Esophagus squamous epithelium (tissue), 5 donors: ENCODE measurements at regions not wholly inside any gene's neighbourhood (a gene's known extent, or its start where the extent isn't known, plus 50 kb on each side); places are given as distances from the start of the nearest gene placed in this dataset.

Experiments
- DNase-seq: peaks from one replicate; lab custom pipeline; 2025; lab: John Stamatoyannopoulos, UW
- H3K27ac ChIP-seq, 4 donors: fragments of 200-600 bp; sonication (generic); one replicate each; pipeline ENCODE4 v1.5.1; 2016 to 2019; ENCODE audit warnings: mild to moderate bottlenecking in 1 of 4
- H3K27me3 ChIP-seq, 4 donors: fragments of 200-600 bp; sonication (generic); 1 replicate in 3 of 4; 2 replicates in 1 of 4; pipeline versions ENCODE4 v1.5.1 to v1.6.0; 2017 to 2021; ENCODE audit warnings: antibody characterized with exemption in 1 of 4
- H3K36me3 ChIP-seq, 3 donors: fragments of 200-600 bp; sonication (generic); one replicate each; pipeline ENCODE4 v1.5.1; 2016 to 2019
- H3K4me1 ChIP-seq, 3 donors: fragments of 200-600 bp; sonication (generic); one replicate each; pipeline ENCODE4 v1.5.1; 2017 to 2019
- H3K4me3 ChIP-seq, 4 donors: fragments of 200-600 bp; sonication (generic); 1 replicate in 3 of 4; 2 replicates in 1 of 4; pipeline ENCODE4 v1.5.1; 2016 to 2019; ENCODE audit warnings: mild to moderate bottlenecking in 2 of 4, moderate library complexity in 1 of 4
- H3K9me3 ChIP-seq, 3 donors: fragments of 200-600 bp; sonication (generic); one replicate each; pipeline ENCODE4 v1.5.1; 2016 to 2019
- CTCF ChIP-seq, 6 experiments: fragments of 450-650 bp in 4 of 6; fragments of 200-600 bp in 2 of 6; sonication (generic) in 2 of 6; IDR thresholded peaks; one replicate each; pipeline ENCODE4 v1.5.1; 2016 to 2019; ENCODE audit warnings: antibody characterized with exemption in 6 of 6, mild to moderate bottlenecking in 4 of 6, moderate library complexity in 4 of 6
- POLR2A ChIP-seq, 4 donors: fragments of 450-650 bp; IDR thresholded peaks; one replicate each; pipeline ENCODE4 v1.6.1; 2017; ENCODE audit warnings: antibody characterized with exemption in 4 of 4, mild to moderate bottlenecking in 4 of 4, moderate library complexity in 3 of 4
- WGBS, 2 donors: methylation state at CpG; one replicate each; pipeline ENCODE4 v1.1.5; 2018; 5-methylcytosine and 5-hydroxymethylcytosine counted together
- intact Hi-C: fragments of 100-400 bp; cut with DNase I; formaldehyde crosslinking; loops from one replicate; pipeline ENCODE4 v1.15.0; 2022
- donor health status: DM: yes; HTN: yes; CAD: no.

- H3K4me1 ChIP-seq, result peaks cover 0 to 4% (median 4%) of the 10 kb centered on the region in 3 donors
- TF ChIP-seq POLR2A (IDR thresholded peaks at IDR 0.05) (no peak), CTCF (IDR thresholded peaks at IDR 0.05) (no peak)
- H3K27me3 ChIP-seq, result no peaks in the 10 kb centered on the region
- H3K36me3 ChIP-seq, result no peaks in the 10 kb centered on the region
- intact Hi-C loops, result no loop called here
- no peak overlapping the region for H3K27ac ChIP-seq
- no peak for DNase-seq
- no peaks in the 10 kb centered on the region for H3K9me3 ChIP-seq
- H3K4me3 ChIP-seq, result no peak overlapping the region
- 72 to 90% methylated on average over 3 of the region's 3 CpGs for WGBS, 2 donors
Measured at GRCh38 chr1:64318428-64318827, 115.0 kb downstream of the UBE2U start.

- peaks cover 0 to 4% (median 4%) of the 10 kb centered on the region in 3 donors for H3K4me1 ChIP-seq
- no peaks in the 10 kb centered on the region for H3K27me3 ChIP-seq
- H3K9me3 ChIP-seq, result no peaks in the 10 kb centered on the region
- no peak for DNase-seq
- H3K4me3 ChIP-seq, result no peak overlapping the region
- 83 to 86% methylated on average over 4 of the region's 4 CpGs for WGBS, 2 donors
- intact Hi-C loops, result no loop called here
- TF ChIP-seq POLR2A (IDR thresholded peaks at IDR 0.05) (no peak), CTCF (IDR thresholded peaks at IDR 0.05) (no peak)
- peak overlapping the region in 1 of 4 donors; percentile 53 for H3K27ac ChIP-seq
- H3K36me3 ChIP-seq, result no peaks in the 10 kb centered on the region
Measured at GRCh38 chr1:64320007-64320406, 116.6 kb downstream of the UBE2U start.

- peak overlapping the region in 1 of 4 donors; percentile 53 for H3K27ac ChIP-seq
- no peak for DNase-seq
- WGBS, 2 donors, result 16 to 43% methylated on average over 2 to 4 of the region's 4 CpGs
Measured at GRCh38 chr1:64320470-64320869, 117.0 kb downstream of the UBE2U start.

DNA sequence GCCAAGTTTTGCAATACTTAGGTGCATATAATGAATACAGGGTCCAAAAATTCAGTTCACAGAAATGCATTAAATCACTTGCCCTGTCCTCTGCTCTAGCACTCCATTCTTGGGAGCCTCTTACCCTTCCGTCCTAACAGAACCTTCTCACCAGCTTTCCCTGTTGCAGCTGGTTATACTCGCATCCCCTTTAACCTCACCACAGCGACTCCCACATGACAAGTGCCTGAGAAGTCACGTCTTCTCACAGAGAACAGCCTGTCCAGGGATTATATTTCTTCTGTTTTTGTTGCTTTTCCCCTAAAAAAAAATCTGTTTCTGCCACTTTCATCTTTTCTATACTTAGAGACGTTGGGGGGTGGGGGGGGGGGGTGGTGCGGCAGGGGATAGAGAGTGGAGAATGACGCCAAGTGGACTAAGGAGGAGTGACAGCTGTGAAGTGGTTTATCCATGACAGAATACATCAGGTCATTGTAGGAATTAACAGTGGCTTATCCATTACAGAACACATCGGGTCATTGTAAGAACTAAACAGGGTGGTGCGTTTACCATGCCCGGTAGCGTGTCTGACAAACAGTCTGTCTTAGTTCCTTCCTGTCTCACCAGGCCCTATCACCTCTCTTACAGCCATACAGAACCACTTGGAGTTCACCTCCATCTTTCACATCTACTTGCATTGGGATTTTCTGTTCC lies 117.6 kb downstream of the UBE2U start:
- DNase-seq, result no peak
- H3K27me3 ChIP-seq, result no peaks in the 10 kb centered on the region
- no peaks in the 10 kb centered on the region for H3K36me3 ChIP-seq
- TF ChIP-seq CTCF (IDR thresholded peaks at IDR 0.05) (no peak), POLR2A (IDR thresholded peaks at IDR 0.05) (no peak)
- no peak overlapping the region for H3K4me3 ChIP-seq
- 72 to 82% methylated on average over 11 of the region's 11 CpGs for WGBS, 2 donors
- peaks cover 0 to 4% (median 4%) of the 10 kb centered on the region in 3 donors for H3K4me1 ChIP-seq
- intact Hi-C loops, result no loop called here
- peak overlapping the region in 1 of 4 donors; percentile 53 for H3K27ac ChIP-seq
- no peaks in the 10 kb centered on the region for H3K9me3 ChIP-seq

More at GRCh38 chr1:64320470-64320869, 117.0 kb downstream of the UBE2U start:
- H3K4me3 ChIP-seq, result no peak overlapping the region
- H3K9me3 ChIP-seq, result no peaks in the 10 kb centered on the region
- H3K4me1 ChIP-seq, result peaks cover 0 to 4% (median 4%) of the 10 kb centered on the region in 3 donors
- TF ChIP-seq POLR2A (IDR thresholded peaks at IDR 0.05), result no peak
- no peak for TF ChIP-seq CTCF (IDR thresholded peaks at IDR 0.05)
- no peaks in the 10 kb centered on the region for H3K36me3 ChIP-seq
- no peaks in the 10 kb centered on the region for H3K27me3 ChIP-seq
- intact Hi-C loops, result no loop called here

DNA sequence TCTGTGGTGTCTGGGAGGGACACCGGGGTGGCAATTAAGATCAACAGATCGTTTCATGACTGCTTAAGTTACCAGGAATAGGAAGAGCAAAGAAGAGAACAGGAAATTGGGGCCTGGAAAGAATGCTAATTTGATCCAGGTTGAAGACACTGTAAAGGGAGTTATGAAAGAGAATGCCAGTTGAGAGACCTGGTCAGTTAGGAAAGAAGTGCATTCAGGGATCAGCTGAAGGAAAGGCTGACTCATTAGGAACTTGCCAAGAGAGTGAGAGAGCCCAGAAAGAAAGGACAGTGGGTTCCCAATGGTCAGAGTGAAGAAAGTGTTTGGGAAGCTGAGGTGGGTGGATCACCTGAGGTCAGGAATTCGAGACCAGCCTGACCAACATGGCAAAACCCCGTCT lies 119.6 kb downstream of the UBE2U start:
- TF ChIP-seq POLR2A (IDR thresholded peaks at IDR 0.05) (no peak), CTCF (IDR thresholded peaks at IDR 0.05) (no peak)
- Histone ChIP-seq H3K27me3 (no peaks in the 10 kb centered on the region), H3K36me3 (no peaks in the 10 kb centered on the region), H3K4me1 (peaks cover 0 to 4% (median 4%) of the 10 kb centered on the region in 3 donors), H3K9me3 (no peaks in the 10 kb centered on the region), H3K27ac (no peak overlapping the region), H3K4me3 (no peak overlapping the region)
- 74 to 76% methylated on average over 4 of the region's 4 CpGs for WGBS, 2 donors
- DNase-seq, result no peak
- intact Hi-C loops, result no loop called here
